ENCODE measurements at regions not wholly inside any gene's neighbourhood (a gene's known extent, or its start where the extent isn't known, plus 50 kb on each side); places are given as distances from the start of the nearest gene placed in this dataset.

DNA sequence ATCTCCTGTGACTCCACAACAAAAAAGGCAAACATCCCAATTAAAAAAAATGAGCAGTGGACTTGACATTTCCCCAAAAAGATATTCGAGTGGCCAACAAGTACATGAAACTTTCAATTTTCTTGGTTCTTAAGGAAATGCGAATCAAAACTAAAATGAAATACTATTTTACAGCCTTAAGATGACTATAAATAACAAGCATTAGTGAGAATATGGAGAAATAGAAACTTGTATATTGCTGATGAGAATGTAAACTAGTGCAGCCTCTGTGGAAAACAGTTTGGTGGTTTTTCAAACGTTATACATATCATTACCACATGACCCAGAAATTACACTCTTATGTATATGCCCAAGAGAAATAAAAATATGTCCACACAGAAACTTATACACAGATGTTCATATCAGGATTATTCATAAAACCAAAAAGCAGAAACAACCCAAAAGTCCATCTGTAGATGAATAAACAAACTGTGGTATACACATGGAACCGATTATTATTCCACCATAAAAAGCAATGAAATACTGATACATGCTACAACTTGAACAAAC lies 153.2 kb upstream of the GPR149 start:
- DNase-seq (ENCODE audit: low read depth, low spot score): no peak

DNA sequence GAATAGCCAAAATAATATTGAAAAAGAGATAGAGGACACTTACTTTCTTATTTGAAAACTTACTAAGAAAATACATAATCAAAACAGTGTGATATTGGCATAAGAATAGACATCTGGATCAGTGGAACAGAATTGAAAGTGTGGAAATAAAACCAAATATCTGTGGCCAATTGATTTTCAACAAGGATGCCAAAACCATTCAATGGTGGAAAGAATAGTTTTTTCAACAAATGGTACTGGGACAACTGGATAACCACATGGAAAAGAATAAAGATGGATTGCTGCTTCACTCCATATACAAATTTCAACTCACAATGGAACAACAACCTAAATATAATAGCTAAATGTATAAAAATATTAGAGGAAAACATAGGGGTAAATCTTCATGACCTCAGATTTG lies 152.5 kb upstream of the GPR149 start:
- no peak for DNase-seq (ENCODE audit: low read depth, low spot score)

DNA sequence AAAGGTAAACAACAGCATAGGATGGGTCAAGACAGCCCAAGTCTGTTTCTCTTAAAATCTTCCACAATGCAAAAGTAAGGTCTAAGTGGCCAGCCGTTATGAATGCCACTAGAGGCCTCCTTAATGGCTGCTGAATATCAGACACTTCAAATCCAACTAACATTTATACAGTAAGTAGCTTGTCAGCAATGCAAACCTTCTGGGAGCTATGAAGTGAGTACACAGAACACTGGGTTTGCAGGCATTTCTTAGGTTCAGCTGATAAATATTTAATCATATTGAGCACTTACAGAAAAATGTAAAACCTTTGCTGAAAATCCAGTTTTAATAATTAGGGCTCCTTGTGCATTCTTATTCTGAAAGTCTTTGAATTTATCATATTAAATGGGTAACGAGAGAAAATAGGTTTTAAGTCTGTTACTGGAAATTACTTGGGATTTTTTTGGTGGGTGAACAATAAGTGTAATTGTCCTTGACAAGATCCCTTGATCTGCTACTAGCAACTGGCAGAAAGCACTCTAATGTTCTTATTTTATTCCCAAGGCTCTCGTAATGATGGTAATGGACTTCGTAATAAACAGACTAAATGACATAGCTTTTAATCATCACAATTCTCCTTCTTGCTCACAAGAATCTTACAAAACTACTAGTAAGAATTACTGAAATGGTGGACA lies 141.7 kb upstream of the GPR149 start:
- DNase-seq (ENCODE audit: low read depth, low spot score): no peak

DNA sequence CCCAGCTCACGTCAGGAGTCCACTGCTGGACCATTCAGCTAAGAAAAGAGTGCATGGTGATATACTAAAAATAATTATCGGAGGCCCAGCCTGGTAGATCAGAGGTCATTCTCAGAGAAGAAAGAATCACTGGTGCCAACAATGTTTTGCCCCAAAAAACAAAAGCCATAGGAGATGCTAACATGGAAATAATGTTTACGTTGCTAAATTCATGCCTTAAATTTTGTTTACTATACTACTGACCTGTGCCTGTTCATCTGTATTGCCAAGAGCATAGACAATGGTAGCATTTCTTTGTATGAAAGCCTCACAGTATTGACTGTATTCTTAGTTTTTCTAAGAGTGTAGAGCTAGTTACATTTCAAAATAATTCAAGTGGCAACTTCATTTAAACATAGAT lies 138.1 kb upstream of the GPR149 start:
- DNase-seq (ENCODE audit: low read depth, low spot score): no peak

DNA sequence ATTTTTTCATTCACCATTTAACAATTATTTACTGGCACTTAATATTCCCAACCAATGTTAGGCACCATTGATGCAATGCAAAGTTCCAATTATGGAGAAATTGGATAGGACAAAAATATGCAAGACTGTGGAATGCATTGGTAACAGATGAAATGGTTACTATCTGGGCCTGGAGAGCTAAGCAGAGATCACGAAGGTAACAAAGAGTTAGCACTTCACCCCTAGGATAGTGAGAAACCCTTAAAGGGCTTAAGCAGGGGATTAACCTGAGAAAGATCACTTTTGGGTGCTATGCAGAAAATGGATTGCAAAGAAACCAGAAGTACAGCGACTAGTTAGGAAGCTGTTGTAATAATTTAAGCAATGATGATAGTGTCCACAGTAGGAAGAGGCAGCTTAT lies 129.6 kb upstream of the GPR149 start:
- no peak for DNase-seq (ENCODE audit: low read depth, low spot score)

DNA sequence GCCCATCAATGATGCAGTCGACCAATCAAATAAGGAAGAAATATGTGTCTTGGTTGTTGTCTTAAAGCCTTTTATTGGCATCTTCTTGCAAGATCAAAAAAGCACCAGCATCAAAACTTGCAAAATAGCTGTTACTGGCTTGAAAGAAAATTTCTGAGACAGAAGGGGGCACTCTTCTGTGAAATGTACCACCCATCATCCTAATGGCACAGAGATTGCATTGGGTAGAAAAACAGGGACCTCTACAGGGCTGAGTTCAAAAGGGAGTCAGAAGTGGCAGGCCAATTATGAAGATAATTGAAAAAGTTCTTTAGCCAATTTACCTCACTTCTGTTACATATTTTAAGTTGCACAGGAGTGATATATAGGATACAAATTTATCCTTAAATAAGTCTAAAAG lies 122.3 kb upstream of the GPR149 start:
- DNase-seq (ENCODE audit: low read depth, low spot score): no peak

DNA sequence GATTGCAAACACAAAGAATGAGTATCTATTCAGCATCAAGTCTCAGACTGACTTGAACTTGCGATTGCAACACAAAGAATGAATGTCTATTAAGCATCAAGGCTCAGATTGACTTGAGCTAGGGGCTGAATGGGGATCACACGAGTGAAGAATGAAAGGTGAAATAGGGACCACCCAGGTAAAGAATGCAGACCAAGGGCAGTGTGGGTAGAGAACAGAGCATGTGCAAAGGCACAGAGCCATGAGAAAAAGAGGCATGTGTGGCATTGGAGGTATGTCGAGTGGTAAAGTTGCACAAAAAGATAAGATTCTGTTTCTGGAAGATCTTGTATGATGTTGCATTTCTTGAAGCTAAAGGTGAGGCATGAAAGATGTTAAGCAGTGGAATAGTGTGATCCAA lies 119.4 kb upstream of the GPR149 start:
- no peak for DNase-seq (ENCODE audit: low read depth, low spot score)

DNA sequence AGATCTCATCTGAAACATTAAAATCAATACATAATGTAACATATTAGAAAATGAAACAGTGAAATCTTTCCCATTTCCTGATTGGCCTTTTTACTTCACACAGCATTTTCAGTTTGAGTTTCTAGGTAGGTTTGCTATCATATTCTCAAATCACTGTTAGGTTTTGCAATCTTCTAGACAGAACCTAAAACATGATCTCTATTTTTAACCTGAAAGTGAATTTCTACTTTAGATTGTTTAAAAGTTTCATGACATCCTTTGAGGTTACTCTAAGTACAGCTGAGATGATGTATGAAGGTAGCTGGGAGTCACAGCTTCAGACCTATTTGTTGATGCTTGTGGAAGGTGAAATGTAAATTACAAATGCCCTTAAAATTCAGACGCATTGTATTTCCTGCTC lies 118.4 kb upstream of the GPR149 start:
- no peak for DNase-seq (ENCODE audit: low read depth, low spot score)

DNA sequence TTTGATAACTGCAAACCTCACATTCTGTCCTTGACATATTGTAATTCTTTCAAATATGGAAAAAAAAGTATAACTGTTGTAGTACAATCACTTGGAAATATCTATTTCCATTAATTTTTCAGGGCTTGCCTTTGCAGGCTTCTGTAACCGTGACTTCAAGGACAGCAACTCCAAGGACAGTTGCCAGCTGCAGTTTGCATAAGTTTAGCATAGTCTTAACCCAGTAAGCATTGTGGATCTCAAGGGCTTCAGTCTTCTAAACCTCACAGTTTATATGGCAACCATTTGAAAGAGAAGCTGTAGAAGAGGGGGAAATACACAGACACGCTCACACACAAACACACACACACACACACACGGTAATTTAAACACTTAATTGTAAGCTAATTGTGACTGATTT lies 112.8 kb upstream of the GPR149 start:
- no peak for DNase-seq (ENCODE audit: low read depth, low spot score)

DNA sequence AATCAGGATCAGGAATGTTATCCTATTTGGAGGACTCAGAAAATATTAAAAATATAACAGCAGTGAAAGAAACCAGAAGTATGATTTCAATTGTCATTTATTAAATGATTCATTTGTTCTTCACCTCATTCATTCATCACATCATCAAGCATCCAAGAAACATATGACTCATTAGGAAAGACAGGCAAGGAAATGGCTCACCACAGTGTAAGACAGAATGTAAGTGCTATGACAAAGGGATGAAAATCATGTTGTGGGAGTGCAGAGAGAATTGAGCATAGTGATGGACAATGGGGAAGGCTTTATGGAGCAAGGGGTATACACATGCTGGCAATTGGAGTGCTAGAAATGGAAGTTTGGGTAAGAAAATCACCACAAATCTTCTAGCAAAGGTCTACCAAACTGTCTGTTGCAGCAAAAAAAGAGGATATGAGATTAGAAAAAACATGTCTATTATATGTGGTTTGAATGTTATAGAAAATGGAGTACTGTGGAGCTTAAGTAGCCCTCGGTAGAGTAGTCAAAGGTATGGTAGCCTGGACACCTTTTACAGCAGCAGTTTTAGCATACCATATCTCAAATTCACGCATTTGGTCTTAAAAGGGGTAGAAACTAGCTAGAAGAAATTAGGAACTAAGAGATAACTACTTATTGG lies 111.1 kb upstream of the GPR149 start:
- no peak for DNase-seq (ENCODE audit: low read depth, low spot score)

DNA sequence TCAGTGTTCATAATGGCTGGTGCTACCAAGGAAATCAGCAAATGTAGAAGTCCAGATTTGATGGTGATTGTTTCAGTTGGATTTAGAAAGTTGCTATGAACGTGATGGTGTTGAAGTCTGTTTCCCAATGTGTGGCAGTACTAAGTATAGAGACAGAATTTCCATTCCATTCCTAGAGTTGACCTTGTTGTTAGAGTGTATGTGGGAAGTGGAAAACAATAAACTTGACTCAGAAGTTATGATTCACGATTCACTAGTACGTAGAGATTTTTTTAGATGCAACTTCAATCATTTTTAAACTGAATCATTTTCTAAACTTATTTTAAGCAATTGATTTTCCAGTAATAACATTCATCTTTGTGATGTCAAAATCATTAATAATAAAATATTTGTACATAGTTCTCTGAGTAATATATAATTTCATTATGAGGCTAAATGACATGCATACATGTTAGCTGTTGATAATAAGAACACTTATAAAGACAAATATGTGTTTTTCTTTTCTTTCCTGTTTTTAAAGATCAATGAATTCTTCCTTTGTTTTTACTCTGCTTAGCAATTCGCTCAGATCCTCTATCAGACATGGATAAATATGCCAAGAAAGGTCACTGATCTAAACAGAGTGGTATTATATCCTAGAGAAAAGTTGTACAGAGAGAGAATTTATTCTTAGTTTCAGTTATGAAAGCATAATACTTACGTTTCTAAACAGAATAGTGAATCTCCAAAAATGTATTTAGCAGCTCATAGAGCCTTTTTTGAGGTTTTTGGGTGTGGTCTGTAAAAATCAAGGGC lies 108.8 kb upstream of the GPR149 start:
- DNase-seq (ENCODE audit: low read depth, low spot score): no peak

DNA sequence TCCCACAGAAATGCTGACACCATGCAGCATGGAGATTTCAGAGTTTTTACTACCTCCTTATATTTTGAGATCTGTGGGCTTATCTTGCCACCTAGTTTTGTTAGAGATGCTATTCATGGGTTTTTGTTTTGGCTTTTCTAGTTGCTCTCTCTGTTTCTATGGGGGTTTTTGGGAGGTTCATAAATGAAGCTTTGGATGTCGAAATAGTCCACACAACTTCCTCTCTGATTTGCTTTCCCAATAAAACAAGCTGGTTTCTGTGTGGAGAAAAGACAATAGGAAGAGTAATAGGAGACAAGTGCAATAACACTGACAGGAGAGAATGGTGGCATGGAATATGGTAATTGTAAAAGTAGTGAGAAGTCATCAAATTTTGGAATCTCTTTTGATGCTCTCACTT lies 106.8 kb upstream of the GPR149 start:
- DNase-seq (ENCODE audit: low read depth, low spot score): no peak

DNA sequence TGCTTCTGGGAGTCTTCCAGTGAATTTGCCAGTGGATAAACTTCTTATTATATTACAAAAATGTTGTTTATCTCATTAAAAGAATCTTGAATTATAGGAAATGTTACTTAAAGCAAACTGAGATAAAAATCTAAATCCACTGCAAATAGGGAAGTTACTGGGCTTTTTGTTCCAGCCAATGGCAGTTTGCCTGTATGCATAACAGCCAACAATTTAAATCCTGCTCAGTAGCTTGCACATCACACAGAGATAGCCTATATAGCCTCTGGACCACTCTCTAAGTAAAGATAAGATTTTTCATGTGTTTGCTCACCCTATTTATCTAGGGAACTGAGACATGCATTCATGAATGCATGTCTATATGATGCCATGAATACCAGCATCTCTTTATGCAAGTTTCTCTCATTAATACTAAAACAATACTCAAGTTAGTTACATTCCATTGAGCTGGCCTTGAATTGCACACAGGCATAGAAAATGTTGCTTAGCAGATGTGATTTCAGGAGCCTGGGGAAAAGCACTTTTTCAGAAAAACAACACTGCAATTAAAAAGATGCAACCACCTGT lies 92.1 kb upstream of the GPR149 start:
- no peak for DNase-seq (ENCODE audit: low read depth, low spot score)

DNA sequence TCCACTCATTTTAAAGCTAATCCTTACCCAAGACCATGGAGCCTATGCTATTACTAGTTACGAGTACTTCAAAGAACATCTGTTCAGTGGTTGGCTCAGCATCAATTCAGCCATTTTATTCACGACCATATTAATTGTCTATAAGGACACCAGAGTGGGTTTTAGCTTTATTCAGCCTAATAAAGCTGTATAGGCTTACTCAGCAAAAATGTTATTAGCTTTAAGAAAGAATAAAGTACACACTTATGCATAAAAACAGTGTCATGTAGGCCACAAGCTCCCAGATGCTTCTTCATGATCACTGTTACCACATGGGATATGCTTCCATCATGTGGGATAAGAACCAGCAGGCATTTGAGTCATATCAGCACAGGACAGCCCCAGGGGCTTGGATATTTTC lies 87.4 kb upstream of the GPR149 start:
- DNase-seq (ENCODE audit: low read depth, low spot score): no peak

DNA sequence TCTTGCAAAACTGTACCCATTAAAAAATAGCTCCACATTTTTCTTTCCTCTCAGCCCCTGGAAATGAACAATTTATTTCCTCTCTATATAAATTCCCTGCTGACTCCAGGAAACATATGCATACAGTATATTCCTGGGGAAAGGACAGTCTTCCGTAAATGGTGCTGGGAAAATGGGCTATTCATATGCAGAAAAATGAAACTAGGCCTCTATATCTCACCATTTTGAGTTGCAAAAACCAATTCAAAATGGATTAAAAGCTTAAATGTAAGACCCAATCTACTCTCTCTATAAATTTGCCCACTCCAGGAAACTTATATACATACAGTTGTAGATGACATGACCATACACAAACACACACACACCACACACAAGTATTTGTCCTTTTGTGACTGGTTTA lies 85.9 kb upstream of the GPR149 start:
- no peak for DNase-seq (ENCODE audit: low read depth, low spot score)

DNA sequence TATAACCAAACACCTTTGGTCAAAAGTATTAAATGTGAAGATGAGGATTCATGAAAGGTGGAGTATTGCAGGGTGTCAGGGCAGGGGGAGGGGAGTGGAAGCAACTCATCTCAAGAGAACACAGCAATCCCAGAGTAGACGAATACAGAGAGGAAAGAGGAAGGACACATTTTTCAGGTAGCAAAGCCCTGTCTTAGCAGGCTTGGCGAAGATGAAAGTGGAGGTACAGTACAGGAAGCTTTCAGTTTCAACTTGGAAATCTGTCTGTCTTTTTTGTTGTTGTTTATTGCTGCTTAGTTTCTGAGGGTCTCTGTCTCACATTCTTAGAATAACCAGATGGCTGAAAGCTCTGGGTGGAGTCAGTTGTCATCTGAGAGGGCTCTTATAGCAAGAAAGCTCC lies 80.8 kb upstream of the GPR149 start:
- no peak for DNase-seq (ENCODE audit: low read depth, low spot score)

DNA sequence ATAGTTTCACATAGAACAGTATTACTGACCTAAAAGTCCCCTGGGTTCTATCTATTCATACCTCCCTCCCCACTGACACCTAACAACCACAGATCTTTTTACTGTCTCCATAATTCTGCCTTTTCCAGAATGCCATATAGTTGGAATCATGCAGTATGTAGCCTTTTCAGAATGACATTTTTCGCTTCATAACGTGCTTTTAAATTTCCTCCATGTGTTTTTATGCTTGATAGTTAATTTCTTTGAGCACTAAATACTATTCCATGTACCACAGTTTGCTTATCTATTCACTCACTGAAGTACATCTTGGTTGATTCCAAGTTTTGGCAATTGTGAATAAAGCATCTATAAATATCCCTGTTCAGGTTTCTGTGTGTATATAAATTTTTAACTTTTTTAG lies 77.7 kb upstream of the GPR149 start:
- DNase-seq (ENCODE audit: low read depth, low spot score): no peak

DNA sequence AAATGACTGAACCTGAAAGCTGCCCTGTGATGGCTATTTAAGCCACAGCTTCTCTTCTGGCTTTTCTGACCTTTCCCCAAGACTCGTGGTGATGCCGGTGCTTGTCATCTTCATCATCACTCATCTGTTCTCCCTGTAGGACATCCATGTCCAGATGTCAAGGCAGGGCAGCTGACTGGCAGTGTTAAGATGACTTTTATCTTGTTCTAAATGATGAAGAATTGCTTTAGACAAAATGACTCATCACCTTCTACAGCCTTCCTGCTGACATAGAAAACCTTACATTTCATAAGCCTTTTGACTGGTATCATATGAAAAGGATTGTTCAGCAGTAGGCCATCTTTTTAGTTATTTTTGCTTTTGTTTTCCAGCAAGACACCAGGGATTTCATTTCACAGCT lies 67.0 kb upstream of the GPR149 start:
- no peak for DNase-seq (ENCODE audit: low read depth, low spot score)

DNA sequence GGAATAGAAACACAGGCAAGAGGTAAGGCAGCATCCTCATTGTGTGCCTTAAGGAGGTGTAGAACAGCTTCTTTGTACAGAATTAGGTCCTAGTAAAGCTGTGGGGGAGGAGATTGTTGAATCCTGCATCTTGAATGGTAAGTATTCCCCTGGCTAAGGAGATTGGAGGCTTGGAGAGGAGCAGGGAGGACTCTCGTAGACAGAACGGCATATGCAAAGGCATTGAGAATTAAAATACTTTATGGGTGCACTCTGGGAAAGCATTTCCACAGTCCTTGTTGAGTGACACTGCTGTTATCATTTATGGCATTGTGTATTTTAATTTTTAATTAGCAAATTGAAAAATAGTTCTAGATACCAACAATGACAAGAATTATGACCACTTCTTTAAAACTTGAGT lies 66.5 kb upstream of the GPR149 start:
- no peak for DNase-seq (ENCODE audit: low read depth, low spot score)

DNA sequence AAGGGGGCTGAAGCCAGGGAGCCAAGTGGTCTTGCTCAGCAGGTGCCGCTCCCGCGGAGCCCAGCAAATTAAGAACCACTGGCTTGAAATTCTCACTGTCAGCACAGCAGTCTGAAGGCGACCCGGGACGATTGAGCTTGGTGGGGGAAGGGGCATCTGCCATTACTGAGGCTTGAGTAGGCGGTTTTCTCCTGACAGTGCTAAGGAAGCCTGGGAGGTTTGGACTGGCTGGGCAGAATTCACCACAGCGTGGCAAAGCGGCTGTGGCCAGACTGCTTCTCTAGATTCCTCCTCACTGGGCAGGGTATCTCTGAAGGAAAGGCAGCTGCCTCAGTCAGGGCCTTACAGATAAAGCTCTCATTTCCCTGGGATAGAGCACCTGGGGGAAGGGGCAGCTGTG lies 57.0 kb upstream of the GPR149 start:
- DNase-seq (ENCODE audit: low read depth, low spot score): no peak

DNA sequence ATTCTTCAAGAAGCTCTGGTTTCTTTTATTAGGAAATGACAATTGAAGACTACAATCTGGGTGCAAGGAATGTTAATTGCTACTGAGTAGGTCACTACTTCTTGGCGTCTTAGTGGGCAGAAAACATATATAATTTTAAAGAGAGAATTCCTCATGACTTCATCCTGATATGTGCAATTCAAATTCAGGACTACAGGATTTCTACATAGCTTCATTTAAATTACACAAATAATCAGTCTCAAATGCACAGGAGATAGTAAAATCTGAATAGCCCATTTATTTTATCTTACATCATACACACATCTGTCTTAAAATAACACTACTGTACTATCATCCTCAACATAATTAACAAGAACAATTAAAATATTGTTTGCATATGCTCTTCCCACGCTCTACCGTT lies 52.5 kb upstream of the GPR149 start:
- DNase-seq (ENCODE audit: low read depth, low spot score): no peak

DNA sequence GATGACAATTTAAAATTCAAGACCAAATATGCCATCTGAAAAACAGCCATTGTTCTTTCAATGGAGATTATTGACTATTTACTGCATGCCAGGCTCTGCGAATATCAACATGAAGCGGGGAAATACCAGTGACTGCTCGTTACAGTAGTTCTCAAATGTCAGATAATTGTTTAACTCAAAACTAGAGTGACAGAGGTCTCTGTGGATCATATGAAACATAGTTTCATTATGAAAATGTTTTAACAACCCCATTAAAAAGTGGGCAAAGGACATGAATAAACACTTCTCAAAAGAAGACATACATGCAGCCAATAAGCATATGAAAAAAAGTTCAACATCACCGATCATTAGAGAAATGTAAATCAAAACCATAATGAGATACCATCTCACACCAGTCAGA lies 50.0 kb upstream of the GPR149 start:
- DNase-seq (ENCODE audit: low read depth, low spot score): no peak

Data from iPS DF 19.7 (cell line).